H1 (cell line): ENCODE measurements at regions not wholly inside any gene's neighbourhood (a gene's known extent, or its start where the extent isn't known, plus 50 kb on each side); places are given as distances from the start of the nearest gene placed in this dataset.

Experiments used
- CTCF ChIA-PET: fragments of 300-600 bp; sonication (Branson Sonifier 250); formaldehyde crosslinking; loops from one replicate; lab custom pipeline; 2021; ENCODE audit not compliant: partially characterized antibody; lab: Charles Lee
- POLR2A ChIA-PET: fragments of 300-600 bp; sonication (Branson Sonifier 250); formaldehyde crosslinking; loops from one replicate; lab custom pipeline; 2021; ENCODE audit warnings: inconsistent platforms; ENCODE audit not compliant: partially characterized antibody; lab: Charles Lee
- DNase-seq, 2 experiments: peaks; one replicate each; pipeline versions ENCODE4 v3.0.0 to v3.0.0-alpha.2; 2010 to 2022; ENCODE audit warnings: low spot score in 2 of 2, low read depth in 1 of 2, mixed read lengths in 1 of 2
- FAIRE-seq: peaks from 2 replicates; lab custom pipeline; 2011; peaks lifted over from hg19 to GRCh38; lab: Jason Lieb, UNC
- H2AFZ ChIP-seq: 2 replicates; pipeline ENCODE4 v1.8.1; 2012; ENCODE audit warnings: low read length, inconsistent platforms
- H2AK5ac ChIP-seq: 2 replicates; pipeline ENCODE4 v1.6.1; 2013; ENCODE audit warnings: low read depth, low read length
- H2BK120ac ChIP-seq: replicated peaks from 2 replicates; pipeline ENCODE3; 2013; ENCODE audit warnings: low read depth, low read length, inconsistent platforms
- H2BK12ac ChIP-seq: 2 replicates; pipeline ENCODE4 v1.6.1; 2013; ENCODE audit warnings: low read depth, low read length
- H2BK15ac ChIP-seq: 2 replicates; pipeline ENCODE4 v1.6.1; 2013; ENCODE audit warnings: low read length
- H2BK20ac ChIP-seq: 2 replicates; pipeline ENCODE4 v1.6.1; 2013; ENCODE audit warnings: low read length
- H2BK5ac ChIP-seq: 2 replicates; pipeline ENCODE4 v1.6.1; 2013; ENCODE audit warnings: low read depth, low read length
- H3K14ac ChIP-seq: 2 replicates; pipeline ENCODE4 v1.6.1; 2013; ENCODE audit warnings: inconsistent platforms; ENCODE audit not compliant: insufficient read length
- H3K18ac ChIP-seq: 2 replicates; pipeline ENCODE4 v1.6.1; 2013; ENCODE audit warnings: low read length; ENCODE audit errors: extremely low read depth
- H3K23ac ChIP-seq: 2 replicates; pipeline ENCODE4 v1.6.1; 2013; ENCODE audit warnings: inconsistent platforms; ENCODE audit not compliant: insufficient read length
- H3K23me2 ChIP-seq: 2 replicates; pipeline ENCODE4 v1.6.1; 2013; ENCODE audit warnings: low read depth, low read length
- H3K27ac ChIP-seq: 2 replicates; pipeline ENCODE4 v1.6.1; 2011; ENCODE audit warnings: low read depth, low read length, inconsistent platforms
- H3K27me3 ChIP-seq, 4 experiments: replicated peaks in 1 of 4; 1 replicate in 1 of 4; 2 replicates in 3 of 4; pipeline versions ENCODE4 v1.6.1 to v1.8.1; 2011 to 2013; ENCODE audit warnings: low read length in 3 of 4, mild to moderate bottlenecking in 3 of 4, inconsistent platforms in 2 of 4, mixed read lengths in 2 of 4, moderate library complexity in 1 of 4; ENCODE audit not compliant: control insufficient read depth in 3 of 4, insufficient read depth in 3 of 4; ENCODE audit errors: extremely low read depth in 1 of 4
- H3K36me3 ChIP-seq, 4 experiments: 2 replicates each; pipeline versions ENCODE4 v1.6.1 to v1.8.1; 2011 to 2013; ENCODE audit warnings: mild to moderate bottlenecking in 4 of 4, low read length in 3 of 4, moderate library complexity in 2 of 4, control low read depth in 1 of 4, inconsistent platforms in 1 of 4; ENCODE audit not compliant: insufficient read depth in 4 of 4, control insufficient read depth in 2 of 4
- H3K4ac ChIP-seq: replicated peaks from 2 replicates; pipeline ENCODE3; 2013; ENCODE audit warnings: low read length, low read depth, mixed read lengths, inconsistent platforms; ENCODE audit not compliant: insufficient read length
- H3K4me1 ChIP-seq, 4 experiments: replicated peaks in 1 of 4; 1 replicate in 1 of 4; 2 replicates in 3 of 4; pipeline versions ENCODE4 v1.6.1 to v1.8.1; 2011 to 2013; ENCODE audit warnings: low read length in 3 of 4, inconsistent platforms in 2 of 4, mixed read lengths in 1 of 4; ENCODE audit not compliant: insufficient read depth in 4 of 4, control insufficient read depth in 3 of 4
- H3K4me2 ChIP-seq, 2 experiments: 2 replicates each; pipeline versions ENCODE4 v1.6.1 to v1.8.1; 2011 to 2013; ENCODE audit warnings: low read depth in 2 of 2, low read length in 2 of 2, control low read depth in 1 of 2, inconsistent platforms in 1 of 2, mild to moderate bottlenecking in 1 of 2; ENCODE audit not compliant: insufficient read depth in 1 of 2
- H3K4me3 ChIP-seq, 4 experiments: fragments of 200-600, 300-600 bp in 1 of 4; sonication (generic), shearing (Covaris generic), sonication (Bioruptor Twin) in 1 of 4; 2 replicates each; pipeline versions ENCODE4 v1.5.1 to v1.8.1; 2011 to 2016; ENCODE audit warnings: low read length in 4 of 4, low read depth in 3 of 4, control low read depth in 2 of 4, inconsistent platforms in 2 of 4, mild to moderate bottlenecking in 2 of 4, mixed read lengths in 1 of 4, moderate library complexity in 1 of 4; ENCODE audit not compliant: insufficient read depth in 2 of 4; ENCODE audit errors: extremely low read depth in 1 of 4
- H3K56ac ChIP-seq: replicated peaks from 2 replicates; pipeline ENCODE3; 2013; ENCODE audit warnings: low read depth, mild to moderate bottlenecking, mixed read lengths, low read length, inconsistent platforms; ENCODE audit not compliant: insufficient read length
- H3K79me1 ChIP-seq: 2 replicates; pipeline ENCODE4 v1.6.1; 2013; ENCODE audit warnings: low read depth, low read length, control low read depth
- H3K79me2 ChIP-seq, 2 experiments: 2 replicates each; pipeline versions ENCODE4 v1.6.1 to v1.8.1; 2012 to 2013; ENCODE audit warnings: low read length in 2 of 2, mild to moderate bottlenecking in 2 of 2, inconsistent platforms in 1 of 2; ENCODE audit not compliant: insufficient read depth in 2 of 2, control insufficient read depth in 1 of 2
- H3K9ac ChIP-seq, 4 experiments: replicated peaks in 1 of 4; 1 replicate in 1 of 4; 2 replicates in 3 of 4; pipeline versions ENCODE4 v1.6.1 to v1.8.1; 2011 to 2013; ENCODE audit warnings: low read depth in 3 of 4, low read length in 3 of 4, control low read depth in 2 of 4, mild to moderate bottlenecking in 2 of 4, moderate library complexity in 2 of 4, inconsistent platforms in 1 of 4; ENCODE audit errors: extremely low read depth in 1 of 4
- H3K9me3 ChIP-seq, 2 experiments: 2 replicates each; pipeline versions ENCODE4 v1.6.1 to v1.8.1; 2012 to 2013; ENCODE audit warnings: mild to moderate bottlenecking in 2 of 2, moderate library complexity in 2 of 2, control low read depth in 1 of 2, inconsistent platforms in 1 of 2, low read depth in 1 of 2, low read length in 1 of 2, mixed read lengths in 1 of 2; ENCODE audit not compliant: insufficient read depth in 2 of 2
- H4K20me1 ChIP-seq, 2 experiments: replicated peaks in 1 of 2; 2 replicates each; pipeline versions ENCODE3 to v1.8.1; 2011 to 2013; ENCODE audit warnings: inconsistent platforms in 2 of 2, low read length in 2 of 2, mild to moderate bottlenecking in 1 of 2; ENCODE audit not compliant: insufficient read depth in 2 of 2, control insufficient read depth in 1 of 2
- H4K5ac ChIP-seq: 2 replicates; pipeline ENCODE4 v1.6.1; 2013; ENCODE audit warnings: low read length, low read depth, mixed read lengths, inconsistent platforms; ENCODE audit not compliant: insufficient read length
- H4K8ac ChIP-seq: 2 replicates; pipeline ENCODE4 v1.8.0; 2013; ENCODE audit warnings: mild to moderate bottlenecking, moderate library complexity, low read length, inconsistent platforms; ENCODE audit not compliant: insufficient read depth; ENCODE audit errors: extremely low read depth
- H4K91ac ChIP-seq: replicated peaks from 2 replicates; pipeline ENCODE3; 2013; ENCODE audit warnings: low read length, mixed read lengths, inconsistent platforms; ENCODE audit not compliant: insufficient read length
- BCL11A ChIP-seq, 2 experiments: IDR thresholded peaks; one replicate each; pipeline ENCODE4 v1.6.1; 2011; ENCODE audit warnings: low read depth in 2 of 2, low read length in 2 of 2, mild to moderate bottlenecking in 2 of 2
- CHD1 ChIP-seq: IDR thresholded peaks from 2 replicates; pipeline ENCODE4 v1.6.1; 2012; ENCODE audit warnings: low read depth, low read length, improper control_type of control experiment
- EGR1 ChIP-seq: IDR thresholded peaks from 2 replicates; pipeline ENCODE4 v1.6.1; 2011; ENCODE audit warnings: low read depth, low read length, borderline replicate concordance
- EZH2 ChIP-seq: fragments of 200-600 bp; sonication (generic); IDR thresholded peaks from 2 replicates; pipeline ENCODE4 v1.7.1; 2012; ENCODE audit warnings: low read depth, mild to moderate bottlenecking, moderate library complexity, low read length, inconsistent platforms; ENCODE audit not compliant: severe bottlenecking
- HDAC2 ChIP-seq, 2 experiments: fragments of 300-600 bp in 1 of 2; sonication (generic) in 1 of 2; IDR thresholded peaks; 2 replicates each; pipeline ENCODE4 v1.6.1; 2011 to 2012; ENCODE audit warnings: low read depth in 2 of 2, low read length in 2 of 2, mild to moderate bottlenecking in 2 of 2, moderate library complexity in 2 of 2, borderline replicate concordance in 1 of 2, inconsistent platforms in 1 of 2
- JUN ChIP-seq: IDR thresholded peaks from 2 replicates; pipeline ENCODE4 v1.6.1; 2011; ENCODE audit warnings: low read depth, mild to moderate bottlenecking, improper control_type of control experiment, low read length
- KDM5A ChIP-seq: fragments of 200-600 bp; IDR thresholded peaks from 2 replicates; pipeline ENCODE4 v1.7.1; 2012; ENCODE audit warnings: mild to moderate bottlenecking, low read length, inconsistent platforms, mixed read lengths
- SIN3A ChIP-seq, 2 experiments: IDR thresholded peaks in 1 of 2; conservative IDR thresholded peaks in 1 of 2; 2 replicates each; pipeline ENCODE4 v1.6.1; 2011 to 2012; ENCODE audit warnings: low read length in 2 of 2, improper control_type of control experiment in 1 of 2, low read depth in 1 of 2, mild to moderate bottlenecking in 1 of 2
- SIX5 ChIP-seq: IDR thresholded peaks from 2 replicates; pipeline ENCODE4 v1.6.1; 2011; ENCODE audit warnings: mild to moderate bottlenecking, low read depth, low read length
- SP4 ChIP-seq: IDR thresholded peaks from 2 replicates; pipeline ENCODE4 v1.6.1; 2012; ENCODE audit warnings: low read length, inconsistent platforms
- TEAD4 ChIP-seq: IDR thresholded peaks from 2 replicates; pipeline ENCODE4 v1.6.1; 2012; ENCODE audit warnings: low read depth, low read length, inconsistent platforms, mixed read lengths
- WGBS, 2 experiments: shearing (Covaris generic) in 1 of 2; methylation state at CpG; one replicate each; pipeline versions ENCODE4 v1.1.6 to v1.1.7; 2013 to 2015; ENCODE audit warnings: low lambda C conversion rate in 2 of 2, mixed read lengths in 2 of 2, inconsistent platforms in 1 of 2, low coverage in 1 of 2, missing lambda C conversion rate in 1 of 2; ENCODE audit not compliant: insufficient replicate concordance in 2 of 2, insufficient coverage in 1 of 2, insufficient read length in 1 of 2; ENCODE audit errors: extremely low coverage in 1 of 2, missing lambda C conversion rate in 1 of 2; 5-methylcytosine and 5-hydroxymethylcytosine counted together
- TF ChIP-seq, protein P1 (sequence below), 3 experiments: IDR thresholded peaks; 1 replicate in 2 of 3; 2 replicates in 1 of 3; pipeline versions ENCODE4 v1.5.1 to v1.6.1; 2011; ENCODE audit warnings: low read length in 3 of 3, mild to moderate bottlenecking in 3 of 3, inconsistent platforms in 2 of 3, low read depth in 1 of 3, moderate library complexity in 1 of 3; ENCODE audit not compliant: insufficient read depth in 1 of 3; ENCODE audit errors: control extremely low read depth in 1 of 3

DNA sequence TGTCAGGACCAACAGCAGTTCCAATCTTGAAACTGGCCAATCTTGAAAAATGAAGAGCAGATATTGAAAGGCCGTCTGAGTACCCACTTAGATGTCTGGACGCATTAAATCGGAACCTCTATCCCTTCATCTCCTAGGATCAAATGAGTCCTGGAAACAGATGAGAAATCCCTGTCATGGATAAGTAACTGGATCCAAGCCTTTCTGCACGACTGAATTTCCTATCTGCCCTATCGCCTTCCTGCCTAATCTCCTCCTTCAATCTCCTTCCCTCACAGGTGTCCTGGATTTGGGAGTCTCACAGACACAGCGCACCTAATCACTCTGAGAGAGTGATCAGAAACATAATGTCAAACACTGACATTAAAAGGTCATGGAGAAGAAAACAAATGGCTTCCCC is 245.2 kb upstream of the PRSS58 start:
- no peak overlapping the region for H3K56ac ChIP-seq
- WGBS, 2 experiments, result 81% methylated on average over 6 of the region's 6 CpGs; no CpG with 5 or more reads in 1 of the 2 experiments
- H3K79me1 ChIP-seq, result no peaks in the 10 kb centered on the region
- no peak overlapping the region for H4K91ac ChIP-seq
- no peak overlapping the region for H3K14ac ChIP-seq
- H2BK15ac ChIP-seq, result no peak overlapping the region
- no peaks in the 10 kb centered on the region for H3K27me3 ChIP-seq
- no peak overlapping the region for H2AK5ac ChIP-seq
- no peak overlapping the region for H2BK20ac ChIP-seq
- H3K23ac ChIP-seq, result no peak overlapping the region
- no peaks in the 10 kb centered on the region for H3K4me1 ChIP-seq
- no peak overlapping the region for H3K4me3 ChIP-seq
- H3K18ac ChIP-seq, result no peak overlapping the region
- no peaks in the 10 kb centered on the region for H3K79me2 ChIP-seq
- H3K4me2 ChIP-seq, result no peak overlapping the region
- POLR2A ChIA-PET, result no interaction called here
- no peak overlapping the region for H2BK12ac ChIP-seq
- CTCF ChIA-PET, result interaction anchor here (1.8 to 32.4 kb wide), 4 partner anchors 19 to 183 kb away, joined by 4 to 665 read pairs (median 261); no protein-coding TSS in a partner anchor
- H2BK120ac ChIP-seq, result no peak overlapping the region
- H3K9ac ChIP-seq, result no peak overlapping the region
- no peak overlapping the region for H2AFZ ChIP-seq
- H3K9me3 ChIP-seq, result no peaks in the 10 kb centered on the region
- H4K20me1 ChIP-seq, result no peaks in the 10 kb centered on the region
- no peak overlapping the region for H2BK5ac ChIP-seq
- FAIRE-seq (no peak), DNase-seq (no peak)
- H4K5ac ChIP-seq, result no peak overlapping the region
- no peak overlapping the region for H3K4ac ChIP-seq
- no peak overlapping the region for H3K27ac ChIP-seq
- H3K36me3 ChIP-seq, result no peaks in the 10 kb centered on the region
- H4K8ac ChIP-seq, result no peak overlapping the region
- H3K23me2 ChIP-seq, result no peaks in the 10 kb centered on the region
- TF ChIP-seq TEAD4 (no peak), EZH2 (no peak), BCL11A (IDR thresholded peaks at IDR 0.05; ENCODE audit: low read depth in 2 of 2, low read length in 2 of 2) (no peak), JUN (no peak), SIN3A (conservative IDR thresholded peaks at IDR 0.05 in 1 of 2, IDR thresholded peaks at IDR 0.05 in 1 of 2; ENCODE audit: low read depth in 1 of 2, low read length in 2 of 2) (no peak), CHD1 (no peak), SP4 (no peak), KDM5A (no peak), HDAC2 (IDR thresholded peaks at IDR 0.05; ENCODE audit: borderline replicate concordance in 1 of 2, low read depth in 2 of 2, low read length in 2 of 2) (no peak), SIX5 (no peak), EGR1 (no peak)
- TF ChIP-seq, protein P1, sequence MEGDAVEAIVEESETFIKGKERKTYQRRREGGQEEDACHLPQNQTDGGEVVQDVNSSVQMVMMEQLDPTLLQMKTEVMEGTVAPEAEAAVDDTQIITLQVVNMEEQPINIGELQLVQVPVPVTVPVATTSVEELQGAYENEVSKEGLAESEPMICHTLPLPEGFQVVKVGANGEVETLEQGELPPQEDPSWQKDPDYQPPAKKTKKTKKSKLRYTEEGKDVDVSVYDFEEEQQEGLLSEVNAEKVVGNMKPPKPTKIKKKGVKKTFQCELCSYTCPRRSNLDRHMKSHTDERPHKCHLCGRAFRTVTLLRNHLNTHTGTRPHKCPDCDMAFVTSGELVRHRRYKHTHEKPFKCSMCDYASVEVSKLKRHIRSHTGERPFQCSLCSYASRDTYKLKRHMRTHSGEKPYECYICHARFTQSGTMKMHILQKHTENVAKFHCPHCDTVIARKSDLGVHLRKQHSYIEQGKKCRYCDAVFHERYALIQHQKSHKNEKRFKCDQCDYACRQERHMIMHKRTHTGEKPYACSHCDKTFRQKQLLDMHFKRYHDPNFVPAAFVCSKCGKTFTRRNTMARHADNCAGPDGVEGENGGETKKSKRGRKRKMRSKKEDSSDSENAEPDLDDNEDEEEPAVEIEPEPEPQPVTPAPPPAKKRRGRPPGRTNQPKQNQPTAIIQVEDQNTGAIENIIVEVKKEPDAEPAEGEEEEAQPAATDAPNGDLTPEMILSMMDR (IDR thresholded peaks at IDR 0.05; ENCODE audit: control extremely low read depth in 1 of 3, insufficient read depth in 1 of 3, low read depth in 1 of 3, low read length in 3 of 3), result no peak
